Stimulated activated CD4-positive, alpha-beta T cell treated with anti-CD3 and anti-CD28 coated beads, Interleukin-4, amount 100 ng/mL, for 1 hour (primary cell): ENCODE measurements at regions not wholly inside any gene's neighbourhood (a gene's known extent, or its start where the extent isn't known, plus 50 kb on each side); places are given as distances from the start of the nearest gene placed in this dataset.
"Not testable (repeated sequence)": the region's sequence is repeated elsewhere in the genome, so short reads cannot be mapped to it uniquely, and the experiment has no call there.

Source experiments
- DNase-seq: peaks from one replicate; pipeline ENCODE4 v3.0.0-alpha.2; 2020

DNA sequence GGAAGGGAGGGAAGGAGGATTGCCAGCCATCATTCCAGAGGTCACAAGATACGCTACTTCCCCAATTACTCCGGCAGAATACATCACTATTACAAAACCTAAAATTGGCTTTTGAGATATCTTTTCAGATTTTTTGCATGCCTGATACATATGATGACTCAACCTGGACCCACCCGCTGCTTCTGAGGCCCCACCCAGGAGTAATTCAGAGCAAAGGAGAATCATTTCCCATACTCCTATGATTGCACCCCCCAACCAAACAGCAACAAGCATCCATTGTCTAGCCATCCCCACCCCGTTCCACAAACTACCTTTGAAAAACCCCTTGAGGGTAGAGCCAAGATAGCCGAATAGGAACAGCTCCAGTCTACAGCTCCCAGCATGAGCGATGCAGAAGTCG, 163.5 kb upstream of the GJE1 start:
- DNase-seq, result no peak

DNA sequence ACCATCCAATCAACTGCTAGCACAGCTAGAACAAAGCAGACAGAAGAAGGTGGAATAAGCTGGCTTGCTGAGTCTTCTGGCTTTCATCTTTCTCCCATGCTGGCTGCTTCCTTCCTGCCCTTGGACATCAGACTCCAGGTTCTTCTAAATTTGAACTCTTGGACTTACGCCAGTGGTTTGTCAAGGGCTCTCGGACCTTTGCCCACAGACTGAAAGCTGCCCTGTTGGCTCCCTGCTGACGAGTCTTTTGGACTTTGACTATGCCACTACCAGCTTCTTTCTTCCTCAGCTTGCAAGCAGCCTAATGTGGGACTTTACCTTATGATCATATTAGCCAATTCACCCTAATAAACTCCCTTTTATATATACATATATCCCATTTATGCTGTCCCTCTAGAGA, 164.1 kb upstream of the GJE1 start:
- no peak for DNase-seq

DNA sequence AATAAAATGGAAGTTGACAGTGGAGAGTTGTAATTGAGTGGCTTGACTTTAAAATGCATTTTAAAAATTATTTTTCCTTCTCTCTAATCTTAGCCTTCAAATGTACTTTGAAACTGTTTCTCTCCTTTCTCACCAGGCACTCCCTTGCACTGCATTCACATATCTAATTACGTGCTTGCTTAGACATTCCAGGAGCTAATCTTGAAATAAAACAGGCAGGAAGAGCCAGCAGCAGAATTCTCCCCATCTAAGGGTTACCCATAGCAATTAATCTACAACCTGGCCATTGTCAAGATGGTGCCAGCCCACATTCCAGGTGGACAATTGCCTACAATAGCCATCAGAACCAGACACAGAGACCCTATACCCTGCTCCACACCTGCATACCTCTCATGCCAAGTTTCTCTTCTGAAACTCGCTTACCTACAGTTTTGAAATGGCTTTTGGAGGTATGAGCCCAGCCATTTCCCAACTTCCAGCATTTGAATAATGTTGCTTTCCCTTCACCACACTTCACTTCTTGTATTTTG, 167.6 kb upstream of the GJE1 start:
- DNase-seq, result no peak

GRCh38 chr6:141963543-141964295, 169.0 kb upstream of the GJE1 start:
- DNase-seq, result no peak

- no peak for DNase-seq
These were observed 175.5 kb upstream of the GJE1 start for GRCh38 chr6:141957271-141957670.

DNA sequence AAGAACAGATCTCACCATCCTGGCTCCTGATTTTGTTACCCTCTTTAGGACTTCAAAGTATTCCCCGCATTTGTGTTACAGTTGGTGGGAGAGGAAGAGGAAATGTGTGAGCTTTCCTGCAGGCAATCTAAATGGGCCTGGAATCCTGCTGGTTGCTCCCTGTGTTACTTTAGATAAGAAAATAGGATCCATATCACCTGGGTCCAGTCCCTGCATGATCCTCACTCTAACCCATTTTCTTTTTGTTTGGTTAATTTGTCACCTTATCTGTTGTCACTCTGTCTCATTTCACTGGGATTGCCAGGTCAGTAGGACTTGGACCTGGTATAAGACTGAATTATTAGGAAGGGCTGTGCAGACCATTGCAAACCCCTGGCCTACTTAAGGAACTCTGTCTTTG, 175.9 kb upstream of the GJE1 start:
- no peak for DNase-seq

- no peak for DNase-seq
These were observed 176.5 kb upstream of the GJE1 start for GRCh38 chr6:141956046-141956761.

DNA sequence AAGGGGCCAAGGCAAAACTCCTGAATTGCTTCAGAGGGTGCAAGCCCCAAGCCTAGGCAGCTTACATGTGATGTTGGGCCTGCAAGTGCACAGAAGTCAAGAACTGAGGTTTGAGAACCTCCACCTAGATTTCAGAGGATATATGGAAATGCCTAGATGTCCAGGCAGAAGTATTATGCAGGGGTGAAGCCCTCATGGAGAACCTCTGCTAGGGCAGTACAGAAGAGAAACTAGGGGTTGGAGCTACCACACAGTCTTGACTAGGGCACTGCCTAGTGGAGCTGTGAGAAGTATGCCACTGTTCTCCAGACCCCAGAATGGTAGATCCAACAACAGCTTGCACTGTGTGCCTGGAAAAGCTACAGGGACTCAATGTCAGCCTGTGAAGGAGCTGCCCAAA, 179.7 kb upstream of the GJE1 start:
- no peak for DNase-seq

DNA sequence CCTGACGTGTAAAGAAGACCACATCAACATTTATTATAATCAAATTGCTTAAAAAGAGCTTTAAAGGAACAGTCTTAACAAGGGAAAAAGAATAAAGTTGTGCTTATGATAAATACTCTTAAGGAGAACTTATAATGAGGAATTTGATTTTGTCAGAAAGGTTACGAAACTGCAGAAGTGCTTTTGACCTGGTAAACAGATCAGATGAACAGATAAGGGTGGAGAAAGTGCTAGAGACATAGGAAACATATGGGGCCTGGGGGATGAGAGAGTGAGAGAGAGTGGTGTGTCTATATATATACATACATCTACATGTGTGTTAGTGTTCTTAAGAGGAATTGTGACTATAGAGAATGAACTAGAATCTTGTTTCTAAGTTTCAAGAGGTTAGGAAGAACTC, 186.2 kb upstream of the GJE1 start:
- DNase-seq, result no peak

- DNase-seq, result no peak
These were observed 194.1 kb upstream of the GJE1 start for GRCh38 chr6:141938664-141939063.

DNA sequence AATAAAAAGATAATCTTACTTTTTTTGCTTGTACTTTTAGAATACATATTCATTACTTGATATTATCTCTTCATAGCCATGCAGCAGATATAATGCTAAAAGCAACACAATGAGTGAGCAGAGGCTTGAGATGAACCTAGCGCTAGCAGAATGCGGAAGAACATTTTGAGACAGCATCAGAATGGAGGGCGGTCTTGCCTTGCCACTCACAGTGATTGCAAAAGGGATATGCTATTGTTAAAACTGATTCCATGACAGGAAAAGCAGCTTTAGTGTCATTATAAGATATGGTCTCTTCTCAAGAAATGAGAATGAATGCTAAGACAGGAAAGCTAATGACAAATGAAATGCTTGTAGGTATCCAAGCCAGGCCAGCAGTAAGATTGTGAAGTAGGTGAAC, 200.0 kb upstream of the GJE1 start:
- no peak for DNase-seq

DNA sequence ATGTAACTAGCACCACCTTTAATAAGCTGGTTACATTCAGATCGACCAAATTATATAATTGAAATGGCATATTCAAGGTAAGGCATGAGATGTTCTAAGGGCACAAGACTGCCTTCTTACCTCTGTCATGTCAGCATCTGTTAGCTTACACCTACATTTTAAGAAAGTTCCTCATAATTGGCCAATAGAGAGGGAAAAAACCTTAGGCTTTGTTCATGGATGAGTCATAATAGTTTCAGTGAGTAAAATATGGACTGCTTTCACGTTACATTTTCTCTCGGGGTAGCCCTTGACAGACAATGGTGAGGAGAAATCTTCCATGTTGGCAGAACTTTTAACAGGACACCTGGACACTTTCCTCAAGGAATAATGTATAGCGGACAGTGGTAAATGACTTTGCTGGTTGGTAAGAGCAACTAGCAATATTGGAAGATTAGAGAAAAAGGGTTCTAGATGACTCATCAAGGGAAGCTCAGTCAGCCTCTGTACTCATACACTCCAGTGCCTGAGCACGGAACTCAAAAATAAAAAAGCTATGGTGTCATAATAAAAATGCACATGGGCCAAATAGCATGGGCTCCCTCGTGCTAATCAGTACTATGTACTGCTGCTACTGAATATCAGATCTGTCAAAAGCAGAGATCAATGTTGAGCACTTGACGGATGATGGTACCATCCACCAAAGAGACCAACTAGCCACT, 206.4 kb upstream of the GJE1 start:
- not testable (repeated sequence) for DNase-seq

DNA sequence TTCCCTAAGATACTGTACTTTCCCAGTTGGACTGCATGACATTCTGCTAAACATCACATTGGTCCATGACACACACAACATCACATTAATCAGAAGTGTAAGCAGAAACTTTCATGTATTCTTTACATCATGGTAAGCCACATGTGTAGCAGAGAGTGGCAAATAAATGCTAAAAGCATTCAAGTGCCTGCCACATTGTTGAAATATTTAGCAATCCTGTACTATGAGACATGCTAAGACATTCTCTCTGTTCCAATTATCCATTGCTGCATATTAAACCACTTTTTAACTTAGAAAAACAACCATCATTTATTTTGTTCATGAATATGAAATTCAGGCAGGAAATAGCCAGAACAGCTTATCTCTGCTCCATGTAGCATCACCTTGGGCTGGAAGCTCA, 207.7 kb upstream of the GJE1 start:
- no peak for DNase-seq

DNA sequence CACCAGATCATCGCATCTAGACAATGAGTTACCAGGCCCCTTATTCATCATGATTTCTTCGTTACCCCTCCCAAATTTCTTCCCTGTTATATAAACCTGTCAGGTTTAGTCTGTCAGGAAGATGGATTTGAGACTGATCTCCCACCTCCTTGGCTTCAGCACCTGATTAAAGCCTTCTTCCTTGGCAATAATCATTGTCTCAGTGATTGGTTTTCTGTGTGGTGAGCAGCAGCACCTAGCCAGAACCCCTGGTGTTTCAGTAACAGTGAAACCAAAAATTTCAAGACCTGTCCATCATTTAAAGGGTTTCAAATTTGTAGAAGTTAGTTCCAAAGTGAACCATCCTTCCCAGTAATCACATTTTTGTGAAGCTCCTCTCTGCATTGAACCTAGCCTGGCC, 209.8 kb upstream of the GJE1 start:
- DNase-seq, result no peak

GRCh38 chr6:141916682-141917505, 215.8 kb upstream of the GJE1 start:
- not testable (repeated sequence) for DNase-seq

- DNase-seq, result no peak
These were observed 218.1 kb upstream of the GJE1 start for GRCh38 chr6:141914646-141915045.

GRCh38 chr6:141906569-141907080, 226.1 kb upstream of the GJE1 start:
- no peak for DNase-seq

DNA sequence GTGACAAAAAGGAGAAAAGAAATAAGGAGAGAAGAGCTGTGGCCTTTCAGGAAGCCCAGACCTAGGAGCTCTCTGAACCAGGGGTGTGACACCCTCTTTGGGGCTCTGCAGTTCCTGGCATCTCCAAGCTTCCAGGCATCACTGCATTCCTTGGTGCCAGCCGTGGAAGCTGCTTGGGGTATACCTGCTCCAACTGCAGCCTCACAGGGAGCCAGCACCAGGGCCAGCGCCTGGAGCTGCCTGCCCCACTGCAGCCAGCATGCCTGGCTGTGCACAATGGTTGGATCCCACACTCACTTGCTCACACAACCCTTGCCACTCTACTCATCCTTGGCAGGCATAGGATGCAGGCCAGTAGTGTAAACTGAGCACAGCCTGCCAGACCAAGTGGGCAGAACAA, 242.1 kb upstream of the GJE1 start:
- no peak for DNase-seq

DNA sequence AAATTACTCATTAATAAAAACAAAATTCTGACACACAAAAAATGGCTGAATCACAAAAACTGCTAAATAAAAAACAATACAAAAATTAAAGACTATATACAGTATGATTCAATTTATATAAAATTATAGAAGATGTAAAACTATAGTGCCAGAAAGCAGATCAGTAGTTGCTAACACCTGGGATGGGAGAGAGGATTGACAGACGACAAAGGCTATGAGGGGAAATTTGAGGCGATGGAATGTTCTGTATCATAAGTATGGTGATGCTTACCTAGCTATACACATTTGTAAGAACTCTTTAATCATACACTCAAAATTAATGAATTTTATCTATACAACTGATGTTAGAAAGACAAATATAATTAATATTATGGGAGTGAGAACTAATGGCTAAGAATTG, 247.9 kb upstream of the GJE1 start:
- DNase-seq, result no peak

DNA sequence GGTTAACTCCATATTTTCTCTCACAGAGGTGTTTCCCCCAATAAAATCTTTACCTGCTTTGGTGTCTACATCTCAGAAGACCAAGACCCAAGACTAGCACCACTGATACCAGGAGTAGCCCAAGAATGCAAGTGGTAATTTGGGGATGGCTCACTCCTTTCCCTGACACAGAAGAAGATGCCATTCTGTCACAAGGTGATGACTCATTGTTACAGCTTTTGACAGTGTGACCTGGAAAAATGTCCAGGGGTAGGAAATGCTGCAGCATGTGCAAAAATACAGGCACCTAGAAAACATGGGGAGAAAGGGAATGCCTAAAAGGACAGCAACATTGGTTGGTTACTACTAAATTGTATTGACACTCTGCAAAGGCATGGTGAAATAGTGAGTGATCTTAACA, 254.0 kb upstream of the GJE1 start:
- no peak for DNase-seq

DNA sequence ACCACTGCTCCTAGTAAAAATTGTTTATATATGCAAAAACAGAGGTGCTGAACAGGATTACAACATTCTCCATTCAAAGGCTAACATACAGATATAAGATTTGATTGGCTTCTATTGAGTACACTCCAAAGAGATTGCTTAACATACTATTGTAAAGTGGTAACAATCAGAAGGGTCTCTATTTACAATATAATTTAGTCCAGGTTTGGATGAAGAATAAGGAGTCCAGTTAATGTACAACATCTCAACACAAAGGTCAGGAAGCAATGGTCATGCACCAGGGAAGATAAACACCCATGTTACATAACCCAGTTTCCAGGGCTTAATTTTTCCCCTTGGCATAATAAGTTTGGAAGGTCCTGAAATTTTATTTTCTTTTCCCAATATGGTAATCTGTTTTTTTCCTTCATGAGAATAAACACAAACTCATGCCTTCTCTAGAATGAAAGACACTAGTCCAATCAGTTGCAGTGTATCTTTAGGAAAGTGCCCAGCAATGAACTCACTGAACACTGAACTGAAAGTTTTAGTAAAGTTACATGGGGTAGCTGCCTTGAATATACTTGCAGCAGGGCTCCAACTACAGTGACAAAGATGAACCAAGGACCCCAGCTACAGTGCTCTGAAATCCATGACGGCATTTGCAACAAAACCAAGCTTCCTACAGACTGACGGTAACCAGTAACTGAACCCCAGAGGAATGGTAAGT, 255.3 kb upstream of the GJE1 start:
- no peak for DNase-seq
